ENCODE measurements at regions not wholly inside any gene's neighbourhood (a gene's known extent, or its start where the extent isn't known, plus 50 kb on each side); places are given as distances from the start of the nearest gene placed in this dataset.

- H3K9ac ChIP-seq (replicated peaks in 1 of 4; ENCODE audit: extremely low read depth in 1 of 4, low read depth in 3 of 4, low read length in 3 of 4): no peak overlapping the region
- H4K5ac ChIP-seq (ENCODE audit: insufficient read length, low read depth, low read length): no peak overlapping the region
- H3K4me3 ChIP-seq (ENCODE audit: extremely low read depth in 1 of 4, insufficient read depth in 2 of 4, low read depth in 3 of 4, low read length in 4 of 4): no peak overlapping the region
- H4K8ac ChIP-seq (ENCODE audit: extremely low read depth, insufficient read depth, low read length): no peak overlapping the region
- H3K9me3 ChIP-seq (ENCODE audit: insufficient read depth in 2 of 2, low read depth in 1 of 2, low read length in 1 of 2): no peaks in the 10 kb centered on the region
- DNase-seq (ENCODE audit: low read depth in 1 of 2, low spot score in 2 of 2) (no peak), FAIRE-seq (no peak)
- H3K36me3 ChIP-seq (ENCODE audit: control insufficient read depth in 2 of 4, insufficient read depth in 4 of 4, low read length in 3 of 4): no peaks in the 10 kb centered on the region
- H3K56ac ChIP-seq (replicated peaks; ENCODE audit: insufficient read length, low read depth, low read length): no peak overlapping the region
- H3K4ac ChIP-seq (replicated peaks; ENCODE audit: insufficient read length, low read depth, low read length): no peak overlapping the region
- peaks cover 0 to 3% (median 0%) of the 10 kb centered on the region in 4 experiments; a peak in 1 of 7 replicates for H3K4me1 ChIP-seq (replicated peaks in 1 of 4; ENCODE audit: control insufficient read depth in 3 of 4, insufficient read depth in 4 of 4, low read length in 3 of 4)
- H2BK120ac ChIP-seq (replicated peaks; ENCODE audit: low read depth, low read length): no peak overlapping the region
- no peak overlapping the region for H3K18ac ChIP-seq (ENCODE audit: extremely low read depth, low read length)
- no peaks in the 10 kb centered on the region for H4K20me1 ChIP-seq (replicated peaks in 1 of 2; ENCODE audit: control insufficient read depth in 1 of 2, insufficient read depth in 2 of 2, low read length in 2 of 2)
- no peak overlapping the region for H2AK5ac ChIP-seq (ENCODE audit: low read depth, low read length)
- TF ChIP-seq CBX5 (IDR thresholded peaks at IDR 0.05; ENCODE audit: low read depth, low read length): no peak
- no peak for TF ChIP-seq RNF2 (IDR thresholded peaks at IDR 0.05; ENCODE audit: borderline replicate concordance, low read depth, low read length, missing control alignments, poor library complexity, severe bottlenecking)
- TF ChIP-seq, protein P1, sequence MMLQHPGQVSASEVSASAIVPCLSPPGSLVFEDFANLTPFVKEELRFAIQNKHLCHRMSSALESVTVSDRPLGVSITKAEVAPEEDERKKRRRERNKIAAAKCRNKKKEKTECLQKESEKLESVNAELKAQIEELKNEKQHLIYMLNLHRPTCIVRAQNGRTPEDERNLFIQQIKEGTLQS (IDR thresholded peaks at IDR 0.05; ENCODE audit: insufficient read depth, low read depth, low read length): no peak
- no peak for TF ChIP-seq SUZ12 (IDR thresholded peaks at IDR 0.05; ENCODE audit: low read length)
- TF ChIP-seq TEAD4 (IDR thresholded peaks at IDR 0.05; ENCODE audit: low read depth, low read length): no peak
- no peak for TF ChIP-seq CBX8 (IDR thresholded peaks at IDR 0.05; ENCODE audit: borderline replicate concordance, low read depth, low read length)
- TF ChIP-seq RXRA (IDR thresholded peaks at IDR 0.05; ENCODE audit: insufficient read depth, low read depth, low read length): no peak
- TF ChIP-seq EGR1 (IDR thresholded peaks at IDR 0.05; ENCODE audit: borderline replicate concordance, low read depth, low read length): no peak
- no peak for TF ChIP-seq SIX5 (IDR thresholded peaks at IDR 0.05; ENCODE audit: low read depth, low read length)
- no peak overlapping the region for H2BK15ac ChIP-seq (ENCODE audit: low read length)
- H3K79me1 ChIP-seq (ENCODE audit: low read depth, low read length): no peaks in the 10 kb centered on the region
- no peak overlapping the region for H2AFZ ChIP-seq (ENCODE audit: low read length)
- H3K79me2 ChIP-seq (ENCODE audit: control insufficient read depth in 1 of 2, insufficient read depth in 2 of 2, low read length in 2 of 2): no peaks in the 10 kb centered on the region
- H2BK12ac ChIP-seq (ENCODE audit: low read depth, low read length): no peak overlapping the region
- no peak overlapping the region for H3K14ac ChIP-seq (ENCODE audit: insufficient read length)
- 97% methylated on average over 2 of the region's 2 CpGs; no CpG with 5 or more reads in 1 of the 2 experiments for WGBS, 2 experiments (ENCODE audit: extremely low coverage in 1 of 2, insufficient coverage in 1 of 2, insufficient read length in 1 of 2, insufficient replicate concordance in 2 of 2, low coverage in 1 of 2, low lambda C conversion rate in 2 of 2, missing lambda C conversion rate in 1 of 2)
- no peak overlapping the region for H2BK20ac ChIP-seq (ENCODE audit: low read length)
- CTCF ChIA-PET (ENCODE audit: partially characterized antibody): interaction anchor here (1.2 kb wide), 1 partner anchor 14 kb away, joined by 4 read pairs; no protein-coding TSS in a partner anchor
- H3K27me3 ChIP-seq (replicated peaks in 1 of 4; ENCODE audit: control insufficient read depth in 3 of 4, extremely low read depth in 1 of 4, insufficient read depth in 3 of 4, low read length in 3 of 4): no peaks in the 10 kb centered on the region
- H3K23ac ChIP-seq (ENCODE audit: insufficient read length): no peak overlapping the region
- H2BK5ac ChIP-seq (ENCODE audit: low read depth, low read length): no peak overlapping the region
- no peak overlapping the region for H3K27ac ChIP-seq (ENCODE audit: low read depth, low read length)
- no peak overlapping the region for H3K4me2 ChIP-seq (ENCODE audit: insufficient read depth in 1 of 2, low read depth in 2 of 2, low read length in 2 of 2)
- H3K23me2 ChIP-seq (ENCODE audit: low read depth, low read length): no peaks in the 10 kb centered on the region
- H4K91ac ChIP-seq (replicated peaks; ENCODE audit: insufficient read length, low read length): no peak overlapping the region
- POLR2A ChIA-PET (ENCODE audit: partially characterized antibody): no interaction called here
These were observed 199.8 kb downstream of the PDGFRA start for GRCh38 chr4:54428940-54429339.
